ENCODE measurements at regions not wholly inside any gene's neighbourhood (a gene's known extent, or its start where the extent isn't known, plus 50 kb on each side); places are given as distances from the start of the nearest gene placed in this dataset.

DNA sequence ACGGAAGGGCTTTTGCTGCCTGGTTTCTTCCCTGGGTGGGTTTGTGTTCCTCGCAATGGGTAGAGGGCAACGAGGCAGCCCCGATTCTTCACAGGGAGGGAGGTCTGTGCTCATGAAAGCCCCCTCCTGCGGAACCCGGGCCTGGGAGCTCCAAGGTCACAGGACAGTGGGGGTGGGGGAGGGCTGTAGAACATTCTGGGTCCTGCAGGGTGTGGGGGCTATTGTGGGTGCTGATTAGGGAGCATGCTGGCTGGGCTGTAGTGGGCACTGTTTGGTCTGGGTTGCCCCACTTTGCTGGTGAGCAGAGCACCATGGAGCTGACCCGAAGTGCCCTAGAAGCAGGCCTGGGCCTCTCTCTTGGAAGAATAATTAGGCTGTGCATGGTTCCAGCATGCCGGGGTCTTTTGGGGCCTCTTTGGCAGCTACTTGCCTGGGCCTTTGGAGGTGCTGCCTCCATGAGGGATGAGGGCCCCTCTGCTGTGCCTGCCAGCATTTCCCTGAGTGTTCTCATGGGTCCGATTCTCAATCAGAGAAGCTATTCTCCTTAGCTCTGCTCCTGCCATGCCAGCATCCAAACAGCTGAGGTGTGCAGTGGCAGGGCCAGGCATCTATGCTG, 232.2 kb upstream of the HS6ST1 start:
- H3K4me1 ChIP-seq (ENCODE audit: control insufficient read depth in 2 of 2, insufficient read depth in 2 of 2, low read length in 1 of 2), result no peaks in the 10 kb centered on the region

GRCh38 chr2:128551435-128551834, 232.8 kb upstream of the HS6ST1 start:
- 91 to 93% methylated on average over 7 of the region's 7 CpGs for WGBS, 2 donors
- H3K27ac ChIP-seq (ENCODE audit: low read depth in 2 of 2, low read length in 1 of 2), result no peak overlapping the region
- H3K9me3 ChIP-seq (ENCODE audit: control insufficient read depth in 2 of 2, insufficient read depth in 1 of 2, low read depth in 1 of 2, low read length in 1 of 2), result no peaks in the 10 kb centered on the region
- H3K36me3 ChIP-seq (ENCODE audit: control insufficient read depth in 2 of 2, insufficient read depth in 2 of 2, low read length in 1 of 2), result no peaks in the 10 kb centered on the region
- H3K4me3 ChIP-seq (ENCODE audit: low read depth in 1 of 2, low read length in 2 of 2), result no peak overlapping the region
- H3K27me3 ChIP-seq (ENCODE audit: control insufficient read depth in 1 of 2, insufficient read depth in 2 of 2, low read length in 2 of 2), result no peaks in the 10 kb centered on the region
- no peaks in the 10 kb centered on the region for H3K4me1 ChIP-seq (ENCODE audit: control insufficient read depth in 2 of 2, insufficient read depth in 2 of 2, low read length in 1 of 2)

More for the DNA sequence above, 232.2 kb upstream of the HS6ST1 start:
- Histone ChIP-seq H3K9me3 (ENCODE audit: control insufficient read depth in 2 of 2, insufficient read depth in 1 of 2, low read depth in 1 of 2, low read length in 1 of 2) (no peaks in the 10 kb centered on the region), H3K27me3 (ENCODE audit: control insufficient read depth in 1 of 2, insufficient read depth in 2 of 2, low read length in 2 of 2) (no peaks in the 10 kb centered on the region), H3K27ac (ENCODE audit: low read depth in 2 of 2, low read length in 1 of 2) (no peak overlapping the region), H3K36me3 (ENCODE audit: control insufficient read depth in 2 of 2, insufficient read depth in 2 of 2, low read length in 1 of 2) (no peaks in the 10 kb centered on the region), H3K4me3 (ENCODE audit: low read depth in 1 of 2, low read length in 2 of 2) (no peak overlapping the region)
- WGBS, 2 donors, result 91 to 94% methylated on average over 9 of the region's 9 CpGs

- Histone ChIP-seq H3K4me1 (ENCODE audit: control insufficient read depth in 2 of 2, insufficient read depth in 2 of 2, low read length in 1 of 2) (no peaks in the 10 kb centered on the region), H3K27ac (ENCODE audit: low read depth in 2 of 2, low read length in 1 of 2) (no peak overlapping the region), H3K4me3 (ENCODE audit: low read depth in 1 of 2, low read length in 2 of 2) (no peak overlapping the region), H3K9me3 (ENCODE audit: control insufficient read depth in 2 of 2, insufficient read depth in 1 of 2, low read depth in 1 of 2, low read length in 1 of 2) (no peaks in the 10 kb centered on the region), H3K27me3 (ENCODE audit: control insufficient read depth in 1 of 2, insufficient read depth in 2 of 2, low read length in 2 of 2) (no peaks in the 10 kb centered on the region), H3K36me3 (ENCODE audit: control insufficient read depth in 2 of 2, insufficient read depth in 2 of 2, low read length in 1 of 2) (no peaks in the 10 kb centered on the region)
- WGBS, 2 donors, result 77 to 80% methylated on average over 8 of the region's 8 CpGs
Measured at GRCh38 chr2:128552141-128552805, 233.6 kb upstream of the HS6ST1 start.

GRCh38 chr2:128552806-128553551, 234.3 kb upstream of the HS6ST1 start:
- no peaks in the 10 kb centered on the region for H3K4me1 ChIP-seq (ENCODE audit: control insufficient read depth in 2 of 2, insufficient read depth in 2 of 2, low read length in 1 of 2)
- no peak overlapping the region for H3K4me3 ChIP-seq (ENCODE audit: low read depth in 1 of 2, low read length in 2 of 2)
- no peaks in the 10 kb centered on the region for H3K9me3 ChIP-seq (ENCODE audit: control insufficient read depth in 2 of 2, insufficient read depth in 1 of 2, low read depth in 1 of 2, low read length in 1 of 2)
- H3K27me3 ChIP-seq (ENCODE audit: control insufficient read depth in 1 of 2, insufficient read depth in 2 of 2, low read length in 2 of 2), result no peaks in the 10 kb centered on the region
- no peaks in the 10 kb centered on the region for H3K36me3 ChIP-seq (ENCODE audit: control insufficient read depth in 2 of 2, insufficient read depth in 2 of 2, low read length in 1 of 2)
- 87% methylated on average over 11 of the region's 11 CpGs for WGBS, 2 donors
- no peak overlapping the region for H3K27ac ChIP-seq (ENCODE audit: low read depth in 2 of 2, low read length in 1 of 2)

DNA sequence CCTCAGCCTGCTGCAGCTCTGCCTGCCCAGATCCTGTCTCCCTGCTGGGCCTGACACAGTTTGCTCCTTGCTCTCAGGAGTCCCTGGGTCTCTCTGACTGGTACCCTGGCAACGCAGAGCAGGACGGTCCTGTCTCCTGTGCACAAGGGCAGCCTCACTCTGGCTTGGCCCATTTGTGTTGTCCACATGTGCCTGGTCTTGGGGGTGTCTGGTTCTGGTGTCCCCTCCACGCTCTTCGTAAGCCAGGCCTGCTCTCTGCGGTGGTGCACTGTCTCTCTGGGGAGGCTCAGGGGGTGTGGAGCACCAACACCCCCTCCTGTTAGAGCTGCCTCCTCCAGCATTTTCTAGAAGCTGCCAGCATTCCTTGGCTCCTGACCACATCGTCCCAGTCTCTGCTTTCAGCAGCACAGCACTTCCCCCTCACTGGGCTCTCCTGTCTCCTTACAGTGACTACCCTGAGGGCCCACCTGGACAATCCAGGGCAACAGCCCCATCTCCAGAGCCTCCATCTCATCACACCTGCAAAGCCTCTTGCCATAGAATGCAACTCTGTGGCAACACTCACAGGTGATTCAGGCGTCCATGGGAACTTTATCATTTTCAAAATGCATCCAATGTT, 235.6 kb upstream of the HS6ST1 start:
- H3K27ac ChIP-seq (ENCODE audit: low read depth in 2 of 2, low read length in 1 of 2), result no peak overlapping the region
- H3K4me3 ChIP-seq (ENCODE audit: low read depth in 1 of 2, low read length in 2 of 2), result no peak overlapping the region
- H3K27me3 ChIP-seq (ENCODE audit: control insufficient read depth in 1 of 2, insufficient read depth in 2 of 2, low read length in 2 of 2), result no peaks in the 10 kb centered on the region
- H3K4me1 ChIP-seq (ENCODE audit: control insufficient read depth in 2 of 2, insufficient read depth in 2 of 2, low read length in 1 of 2), result no peaks in the 10 kb centered on the region
- H3K36me3 ChIP-seq (ENCODE audit: control insufficient read depth in 2 of 2, insufficient read depth in 2 of 2, low read length in 1 of 2), result no peaks in the 10 kb centered on the region
- 87 to 92% methylated on average over 7 of the region's 7 CpGs for WGBS, 2 donors
- no peaks in the 10 kb centered on the region for H3K9me3 ChIP-seq (ENCODE audit: control insufficient read depth in 2 of 2, insufficient read depth in 1 of 2, low read depth in 1 of 2, low read length in 1 of 2)

DNA sequence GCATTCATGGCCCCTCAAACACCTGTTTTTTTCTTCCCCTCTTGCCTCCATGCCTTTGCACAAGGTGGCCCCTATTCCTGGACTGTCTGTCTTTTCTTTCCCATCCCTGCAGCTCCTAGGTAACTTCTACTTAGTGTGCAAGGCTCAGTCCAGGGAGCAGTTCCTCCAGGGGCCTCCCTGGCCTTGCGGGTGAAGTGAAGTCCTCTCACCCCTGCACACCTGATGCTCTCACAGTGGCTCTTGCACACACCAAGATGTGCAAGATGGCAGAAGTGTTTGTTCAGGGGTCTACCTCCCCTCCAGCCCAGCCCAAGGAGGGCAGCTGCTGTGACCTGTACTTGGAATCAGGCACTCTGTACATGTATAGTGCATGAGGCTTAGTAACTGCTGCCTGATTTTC, 236.8 kb upstream of the HS6ST1 start:
- Histone ChIP-seq H3K4me1 (ENCODE audit: control insufficient read depth in 2 of 2, insufficient read depth in 2 of 2, low read length in 1 of 2) (no peaks in the 10 kb centered on the region), H3K9me3 (ENCODE audit: control insufficient read depth in 2 of 2, insufficient read depth in 1 of 2, low read depth in 1 of 2, low read length in 1 of 2) (no peaks in the 10 kb centered on the region), H3K27ac (ENCODE audit: low read depth in 2 of 2, low read length in 1 of 2) (no peak overlapping the region), H3K4me3 (ENCODE audit: low read depth in 1 of 2, low read length in 2 of 2) (no peak overlapping the region), H3K27me3 (ENCODE audit: control insufficient read depth in 1 of 2, insufficient read depth in 2 of 2, low read length in 2 of 2) (no peaks in the 10 kb centered on the region), H3K36me3 (ENCODE audit: control insufficient read depth in 2 of 2, insufficient read depth in 2 of 2, low read length in 1 of 2) (no peaks in the 10 kb centered on the region)
- 89 to 99% methylated on average over 1 of the region's 1 CpG for WGBS, 2 donors

GRCh38 chr2:128556089-128556488, 237.4 kb upstream of the HS6ST1 start:
- Histone ChIP-seq H3K27me3 (ENCODE audit: control insufficient read depth in 1 of 2, insufficient read depth in 2 of 2, low read length in 2 of 2) (no peaks in the 10 kb centered on the region), H3K36me3 (ENCODE audit: control insufficient read depth in 2 of 2, insufficient read depth in 2 of 2, low read length in 1 of 2) (no peaks in the 10 kb centered on the region), H3K27ac (ENCODE audit: low read depth in 2 of 2, low read length in 1 of 2) (no peak overlapping the region), H3K4me3 (ENCODE audit: low read depth in 1 of 2, low read length in 2 of 2) (no peak overlapping the region), H3K4me1 (ENCODE audit: control insufficient read depth in 2 of 2, insufficient read depth in 2 of 2, low read length in 1 of 2) (no peaks in the 10 kb centered on the region), H3K9me3 (ENCODE audit: control insufficient read depth in 2 of 2, insufficient read depth in 1 of 2, low read depth in 1 of 2, low read length in 1 of 2) (no peaks in the 10 kb centered on the region)
- WGBS, 2 donors, result 86 to 88% methylated on average over 3 of the region's 3 CpGs

- Histone ChIP-seq H3K27me3 (ENCODE audit: control insufficient read depth in 1 of 2, insufficient read depth in 2 of 2, low read length in 2 of 2) (no peaks in the 10 kb centered on the region), H3K27ac (ENCODE audit: low read depth in 2 of 2, low read length in 1 of 2) (no peak overlapping the region), H3K9me3 (ENCODE audit: control insufficient read depth in 2 of 2, insufficient read depth in 1 of 2, low read depth in 1 of 2, low read length in 1 of 2) (no peaks in the 10 kb centered on the region), H3K4me1 (ENCODE audit: control insufficient read depth in 2 of 2, insufficient read depth in 2 of 2, low read length in 1 of 2) (no peaks in the 10 kb centered on the region), H3K36me3 (ENCODE audit: control insufficient read depth in 2 of 2, insufficient read depth in 2 of 2, low read length in 1 of 2) (no peaks in the 10 kb centered on the region), H3K4me3 (ENCODE audit: low read depth in 1 of 2, low read length in 2 of 2) (no peak overlapping the region)
- 92 to 94% methylated on average over 4 of the region's 4 CpGs for WGBS, 2 donors
Measured at GRCh38 chr2:128556633-128557032, 238.0 kb upstream of the HS6ST1 start.

- Histone ChIP-seq H3K4me1 (ENCODE audit: control insufficient read depth in 2 of 2, insufficient read depth in 2 of 2, low read length in 1 of 2) (no peaks in the 10 kb centered on the region), H3K4me3 (ENCODE audit: low read depth in 1 of 2, low read length in 2 of 2) (no peak overlapping the region), H3K9me3 (ENCODE audit: control insufficient read depth in 2 of 2, insufficient read depth in 1 of 2, low read depth in 1 of 2, low read length in 1 of 2) (no peaks in the 10 kb centered on the region), H3K36me3 (ENCODE audit: control insufficient read depth in 2 of 2, insufficient read depth in 2 of 2, low read length in 1 of 2) (no peaks in the 10 kb centered on the region), H3K27ac (ENCODE audit: low read depth in 2 of 2, low read length in 1 of 2) (no peak overlapping the region), H3K27me3 (ENCODE audit: control insufficient read depth in 1 of 2, insufficient read depth in 2 of 2, low read length in 2 of 2) (no peaks in the 10 kb centered on the region)
- WGBS, 2 donors, result 81% methylated on average over 6 of the region's 6 CpGs
Measured at GRCh38 chr2:128557069-128557468, 238.4 kb upstream of the HS6ST1 start.
